HG03108 (cell line): ENCODE measurements at regions not wholly inside any gene's neighbourhood (a gene's known extent, or its start where the extent isn't known, plus 50 kb on each side); places are given as distances from the start of the nearest gene placed in this dataset.
"Not testable (repeated sequence)": the region's sequence is repeated elsewhere in the genome, so short reads cannot be mapped to it uniquely, and the experiment has no call there.

ENCODE experiments used
- ATAC-seq: cut with Tn5 transposase; IDR thresholded peaks from one replicate; pipeline ENCODE4 v1.9.1; 2021; ENCODE audit warnings: moderate library complexity; ENCODE audit not compliant: unreplicated experiment

DNA sequence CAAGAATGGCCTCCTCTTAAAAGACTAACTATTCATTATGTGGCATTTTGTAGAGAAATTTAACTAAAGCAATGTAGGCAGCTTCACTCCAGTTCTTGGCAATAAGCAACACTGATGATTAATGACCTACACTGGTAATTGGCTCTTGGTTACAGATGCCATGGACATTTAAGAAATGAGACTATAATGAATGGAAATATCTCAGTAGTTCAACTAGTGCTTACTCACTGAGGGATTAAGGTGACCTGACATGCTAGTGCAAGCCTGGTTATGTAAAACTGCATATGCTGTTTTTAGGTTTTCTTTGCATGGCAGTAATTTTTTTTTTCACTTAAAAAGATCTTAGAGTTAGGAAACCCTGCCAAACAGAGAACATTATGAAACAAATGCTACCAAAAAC, 152.7 kb upstream of the AADAT start:
- no peak for ATAC-seq

GRCh38 chr4:170234800-170235199, 145.0 kb upstream of the AADAT start:
- ATAC-seq, result no peak

GRCh38 chr4:170231377-170231776, 141.6 kb upstream of the AADAT start:
- ATAC-seq, result no peak

DNA sequence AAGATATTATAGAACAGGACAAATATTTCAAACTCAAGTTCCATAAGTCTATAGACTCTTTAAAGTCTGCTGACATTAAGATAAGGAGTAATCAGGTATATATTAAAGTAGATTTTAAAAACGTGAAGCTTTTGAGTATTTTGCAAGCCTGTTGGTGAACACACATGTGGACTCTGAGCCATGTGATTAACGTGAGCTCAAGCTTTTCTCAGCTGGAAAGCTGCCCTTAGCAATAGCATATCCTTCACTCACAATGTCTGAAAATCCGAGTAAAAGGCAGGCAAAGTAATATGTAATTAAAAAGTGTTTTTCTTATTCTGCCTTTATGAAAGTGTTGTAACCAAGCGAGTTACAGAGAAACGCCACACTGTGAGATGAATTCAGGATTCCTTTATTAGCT, 140.5 kb upstream of the AADAT start:
- no peak for ATAC-seq

DNA sequence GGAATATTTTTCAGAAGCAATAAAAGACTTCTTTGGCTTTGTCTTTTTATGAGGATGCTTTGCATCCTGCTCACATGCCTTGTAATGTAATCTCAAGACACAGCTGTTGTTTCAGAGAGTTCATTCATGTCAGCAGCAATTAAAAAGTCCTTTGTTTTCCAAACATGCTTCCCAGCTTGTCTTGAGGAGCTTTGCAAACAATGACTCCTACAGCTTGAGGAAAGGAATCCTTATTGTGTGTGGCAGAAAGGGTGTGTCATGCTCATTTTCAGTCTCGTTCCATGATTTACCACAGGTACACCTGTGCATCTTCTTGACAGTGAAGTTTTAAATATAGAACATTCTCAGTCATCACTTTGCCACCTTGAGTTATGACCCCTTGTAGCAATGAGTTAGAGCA, 139.2 kb upstream of the AADAT start:
- ATAC-seq, result no peak

GRCh38 chr4:170227928-170228327, 138.2 kb upstream of the AADAT start:
- no peak for ATAC-seq

DNA sequence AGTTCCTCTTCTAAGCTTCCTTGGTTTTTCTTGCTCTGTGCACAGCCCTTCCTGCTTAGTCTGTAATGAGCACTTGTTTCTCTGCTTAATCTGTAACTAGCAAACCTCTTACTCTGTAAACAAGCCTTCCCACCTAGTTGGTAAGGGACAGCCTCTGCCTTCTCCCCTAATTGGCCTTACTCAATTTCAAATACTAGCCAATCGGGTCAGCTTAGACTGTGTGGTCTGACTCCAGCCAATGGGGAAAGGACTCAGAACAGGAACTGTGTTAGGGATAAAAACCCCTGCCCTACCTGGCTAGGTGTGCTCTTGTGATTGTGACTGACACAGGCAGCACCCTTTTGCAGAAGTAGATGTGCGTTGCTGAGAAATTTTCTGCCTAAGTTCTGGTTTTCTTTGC, 136.5 kb upstream of the AADAT start:
- no peak for ATAC-seq

DNA sequence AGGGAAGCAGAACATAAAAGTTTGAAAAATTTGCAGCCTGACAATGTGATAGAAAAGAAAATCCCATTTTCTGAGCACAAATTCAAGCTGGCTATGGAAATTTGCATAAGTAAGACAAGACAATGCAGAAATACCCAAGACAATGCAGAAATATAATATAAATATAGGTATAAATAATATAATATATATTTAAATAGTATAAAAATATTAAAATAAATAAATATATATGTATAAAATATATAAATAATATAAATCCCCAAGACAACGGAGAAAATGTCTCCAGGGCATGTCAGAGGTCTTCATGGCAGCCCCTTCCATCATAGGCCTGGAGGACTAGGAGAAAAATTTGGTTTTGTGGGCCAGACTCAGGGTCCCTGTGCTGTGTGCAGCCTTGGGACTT, 125.0 kb upstream of the AADAT start:
- ATAC-seq, result no peak

DNA sequence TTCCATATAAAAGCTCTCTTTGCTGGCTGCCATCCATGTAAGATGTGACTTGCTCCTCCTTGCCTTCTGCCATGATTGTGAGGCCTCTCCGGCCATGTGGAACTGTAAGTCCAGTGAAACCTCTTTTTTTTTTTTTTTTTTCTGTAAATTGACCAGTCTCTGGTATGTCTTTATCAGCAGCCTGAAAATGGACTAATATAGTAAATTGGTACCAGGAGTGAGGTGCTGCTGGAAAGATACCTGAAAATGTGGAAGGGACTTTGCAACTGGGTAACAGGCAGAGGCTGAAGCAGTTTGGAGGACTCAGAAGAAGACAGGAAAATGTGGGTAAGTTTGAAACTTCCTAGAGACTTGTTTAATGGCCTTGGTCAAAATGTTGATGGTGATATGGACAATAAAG, 124.3 kb upstream of the AADAT start:
- ATAC-seq, result no peak

DNA sequence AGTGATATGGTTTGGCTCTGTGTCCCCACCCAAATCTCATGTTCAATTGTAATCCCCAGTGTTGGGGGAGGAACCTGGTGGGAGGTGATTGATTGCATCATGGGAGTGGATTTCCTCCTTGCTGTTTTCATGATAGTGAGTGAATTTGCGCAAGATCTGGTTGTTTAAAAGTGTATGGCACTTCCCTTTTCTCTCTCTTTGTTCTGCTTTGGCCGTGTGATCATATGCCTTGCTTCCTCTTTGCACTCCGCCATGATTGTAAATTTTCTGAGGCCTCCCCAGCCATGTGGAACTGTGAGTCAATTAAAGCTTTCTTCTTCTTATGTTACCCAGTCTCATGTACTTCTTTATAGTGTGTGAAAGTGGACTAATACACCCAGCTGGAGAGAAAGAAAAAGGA, 113.0 kb upstream of the AADAT start:
- no peak for ATAC-seq

- ATAC-seq, result no peak
These were observed 109.0 kb upstream of the AADAT start for GRCh38 chr4:170198747-170199146.

DNA sequence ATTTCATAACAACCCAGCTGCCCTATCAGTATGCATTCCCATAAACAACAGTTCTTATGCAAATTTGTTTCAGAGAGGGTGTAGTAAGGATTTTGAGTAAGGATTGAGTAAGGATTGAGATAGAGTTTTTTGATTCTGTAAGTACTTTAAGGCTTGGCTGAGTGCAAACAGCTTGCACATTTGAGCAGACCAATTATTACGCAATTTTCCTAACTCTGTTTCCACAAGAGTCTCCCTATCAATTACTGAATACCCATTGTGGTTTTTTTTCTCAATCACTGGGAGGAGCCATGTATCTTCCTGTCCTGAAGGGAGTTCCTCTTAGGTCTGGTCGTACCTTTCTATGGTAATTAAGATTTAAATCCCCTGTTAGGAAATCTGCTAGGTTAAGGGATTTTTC, 105.0 kb upstream of the AADAT start:
- ATAC-seq, result not testable (repeated sequence)

- no peak for ATAC-seq
These were observed 103.7 kb upstream of the AADAT start for GRCh38 chr4:170193496-170193895.

DNA sequence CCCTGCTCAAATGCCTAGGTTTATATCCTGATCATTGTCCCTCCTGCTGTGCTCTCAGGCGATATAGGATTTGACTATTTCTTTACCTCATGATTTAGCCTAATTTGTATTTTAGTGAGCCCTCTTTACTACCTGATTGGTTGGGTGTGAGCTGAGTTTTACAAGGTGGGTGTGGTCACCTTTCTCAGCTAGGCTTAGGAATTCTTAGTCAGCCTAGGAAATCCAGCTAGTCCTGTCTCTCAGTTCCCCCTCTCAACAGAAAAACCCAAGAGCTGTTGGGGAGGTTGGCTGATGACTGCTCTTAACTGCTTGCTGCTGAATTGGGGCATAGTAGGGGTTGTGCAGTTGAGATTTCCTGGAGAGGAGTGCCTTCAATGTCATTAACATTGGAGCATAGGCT, 100.5 kb upstream of the AADAT start:
- ATAC-seq, result no peak

DNA sequence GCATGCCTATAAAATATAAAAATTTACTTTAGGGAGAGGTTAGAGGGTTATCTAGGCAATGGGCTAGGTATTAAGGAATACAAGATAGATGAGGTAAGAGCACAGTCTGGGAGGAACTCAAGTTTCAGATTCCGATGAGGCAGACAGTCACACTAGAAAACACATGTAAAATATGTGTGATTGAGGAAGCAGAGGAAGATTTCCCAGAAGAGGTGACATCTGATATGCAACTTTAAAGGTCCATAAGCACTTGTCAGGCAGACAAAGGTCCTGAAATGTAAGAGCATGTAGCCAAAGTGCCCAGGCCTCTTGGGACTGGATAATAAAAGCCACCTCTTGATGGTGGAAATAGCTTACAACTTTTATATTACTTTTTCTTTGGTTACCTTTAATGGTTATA, 81.1 kb upstream of the AADAT start:
- no peak for ATAC-seq

DNA sequence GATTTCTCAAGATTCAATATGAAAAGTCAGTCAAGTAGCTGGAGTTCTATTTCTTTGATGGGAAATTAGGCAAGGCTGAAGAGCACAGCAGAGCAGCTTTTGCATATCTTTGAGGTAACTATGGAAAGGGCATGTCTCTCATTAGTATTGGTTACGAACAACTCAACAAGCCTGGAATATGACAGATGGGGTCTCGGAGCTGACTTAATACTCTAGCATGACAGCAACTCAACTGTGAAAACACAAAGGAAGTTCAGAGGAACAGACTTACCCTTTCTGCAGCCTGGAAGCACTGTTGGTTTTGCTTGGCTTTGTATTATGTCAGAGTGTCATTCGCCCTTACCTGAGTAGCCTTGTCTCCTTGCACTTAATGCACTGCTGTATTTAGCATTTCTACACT, 79.9 kb upstream of the AADAT start:
- ATAC-seq, result no peak

GRCh38 chr4:170167678-170168077, 77.9 kb upstream of the AADAT start:
- no peak for ATAC-seq

- not testable (repeated sequence) for ATAC-seq
These were observed 76.4 kb upstream of the AADAT start for GRCh38 chr4:170166193-170166592.

GRCh38 chr4:170162416-170162815, 72.7 kb upstream of the AADAT start:
- no peak for ATAC-seq

DNA sequence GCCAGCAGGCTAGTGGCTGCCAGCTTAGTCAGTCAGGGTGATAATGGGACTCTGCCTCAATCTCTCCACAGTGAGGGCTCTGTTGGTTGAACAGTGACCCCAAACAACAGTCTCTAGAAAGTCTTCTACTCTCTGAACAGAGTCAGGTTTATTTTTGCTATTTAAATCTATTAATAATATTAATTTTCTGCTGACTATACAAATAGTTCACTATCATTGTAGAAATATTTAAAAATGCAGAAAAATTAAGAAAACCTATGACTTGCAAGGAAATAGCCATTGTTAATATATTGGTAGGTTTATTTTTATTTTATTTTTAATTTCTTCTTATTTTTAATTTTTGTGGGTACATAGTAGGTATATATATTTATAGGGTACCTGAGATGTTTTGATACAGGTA, 67.9 kb upstream of the AADAT start:
- ATAC-seq, result no peak

GRCh38 chr4:170145120-170145519, 55.4 kb upstream of the AADAT start:
- ATAC-seq, result no peak

- no peak for ATAC-seq
These were observed 50.0 kb upstream of the AADAT start for GRCh38 chr4:170139764-170140163.
